ENCODE measurements at regions not wholly inside any gene's neighbourhood (a gene's known extent, or its start where the extent isn't known, plus 50 kb on each side); places are given as distances from the start of the nearest gene placed in this dataset.

DNA sequence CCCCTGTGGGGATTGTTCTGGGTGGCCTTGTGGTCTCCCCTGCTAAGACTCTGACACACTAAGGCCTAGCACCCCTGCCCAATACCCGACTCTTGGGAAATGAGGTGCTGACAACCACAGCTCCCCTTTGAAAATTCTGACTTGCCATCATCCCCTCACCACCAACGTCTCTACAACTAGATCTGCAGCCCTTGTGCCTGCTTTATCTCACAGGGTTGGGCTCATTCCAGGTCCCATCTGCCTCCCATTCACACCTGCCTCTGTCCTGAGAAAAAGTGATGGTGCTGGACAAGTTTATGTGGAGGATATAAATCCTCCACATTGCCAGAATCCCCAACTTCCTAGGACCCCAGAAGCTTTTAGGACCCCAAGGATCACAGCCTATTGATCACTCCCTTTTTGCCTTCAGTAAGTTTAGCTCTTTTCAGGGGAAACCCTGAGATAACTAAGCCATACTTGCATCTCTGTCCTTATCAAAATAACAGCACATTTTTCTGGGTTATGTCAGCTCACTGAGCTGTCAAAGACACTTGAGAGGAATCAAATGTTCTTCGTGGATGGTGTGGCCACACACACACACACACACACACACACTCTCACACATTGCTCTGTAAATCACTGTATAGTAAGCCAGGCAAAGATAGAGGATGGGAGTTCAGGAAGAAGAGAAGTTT is 136.8 kb upstream of the CES5A start:
- TF ChIP-seq POLR2A (IDR thresholded peaks at IDR 0.05) (no peak), POLR2AphosphoS5 (IDR thresholded peaks at IDR 0.05) (no peak)

All from spleen (tissue), 3 donors.